Spleen (tissue), 11 donors: ENCODE measurements at regions not wholly inside any gene's neighbourhood (a gene's known extent, or its start where the extent isn't known, plus 50 kb on each side); places are given as distances from the start of the nearest gene placed in this dataset.

ENCODE experiments used
- DNase-seq: peaks from one replicate; pipeline ENCODE4 v3.0.0-alpha.2; 2020
- H3K27ac ChIP-seq, 8 donors: fragments of 200-600 bp; sonication (generic) in 7 of 8; 1 replicate in 4 of 8; 2 replicates in 4 of 8; pipeline versions ENCODE4 v1.5.0 to v1.8.0; 2016 to 2021; ENCODE audit warnings: inconsistent platforms in 4 of 8, mild to moderate bottlenecking in 4 of 8, moderate library complexity in 1 of 8
- H3K27me3 ChIP-seq, 7 donors: fragments of 200-600 bp; sonication (generic) in 6 of 7; replicated peaks in 1 of 7; 1 replicate in 4 of 7; 2 replicates in 3 of 7; pipeline versions ENCODE4 v1.5.0 to v1.8.0; 2016 to 2021; ENCODE audit warnings: inconsistent platforms in 3 of 7, mild to moderate bottlenecking in 1 of 7
- H3K36me3 ChIP-seq, 6 donors: fragments of 200-600 bp; sonication (generic) in 5 of 6; 1 replicate in 4 of 6; 2 replicates in 2 of 6; pipeline versions ENCODE4 v1.5.0 to v1.8.0; 2016 to 2021; ENCODE audit warnings: inconsistent platforms in 2 of 6
- H3K4me1 ChIP-seq, 6 donors: fragments of 200-600 bp; sonication (generic) in 5 of 6; 1 replicate in 3 of 6; 2 replicates in 3 of 6; pipeline versions ENCODE4 v1.5.0 to v1.8.0; 2016 to 2021; ENCODE audit warnings: inconsistent platforms in 3 of 6
- H3K4me3 ChIP-seq, 8 donors: fragments of 200-600 bp; sonication (generic) in 7 of 8; 1 replicate in 4 of 8; 2 replicates in 4 of 8; pipeline versions ENCODE4 v1.5.0 to v1.8.0; 2016 to 2021; ENCODE audit warnings: inconsistent platforms in 4 of 8, mild to moderate bottlenecking in 4 of 8, moderate library complexity in 2 of 8
- H3K9me3 ChIP-seq, 8 donors: fragments of 200-600 bp; sonication (generic) in 7 of 8; 1 replicate in 4 of 8; 2 replicates in 4 of 8; pipeline versions ENCODE4 v1.5.0 to v1.8.0; 2016 to 2021; ENCODE audit warnings: inconsistent platforms in 4 of 8
- POLR2A ChIP-seq, 3 donors: fragments of 450-650 bp; IDR thresholded peaks; one replicate each; pipeline ENCODE4 v1.5.1; 2017; ENCODE audit warnings: antibody characterized with exemption in 3 of 3, mild to moderate bottlenecking in 1 of 3
- POLR2AphosphoS5 ChIP-seq, 3 donors: sonication (generic); formaldehyde crosslinking; IDR thresholded peaks; one replicate each; pipeline ENCODE4 v1.5.1; 2017; ENCODE audit warnings: antibody characterized with exemption in 3 of 3
- WGBS, 5 donors: extraction: QIAGEN DNeasy Blood & Tissue Kit in 3 of 5; methylation state at CpG; one replicate each; pipeline versions ENCODE4 v1.1.5 to v1.1.7; 2013 to 2018; 5-methylcytosine and 5-hydroxymethylcytosine counted together
- intact Hi-C: fragments of 100-400 bp; cut with DNase I; formaldehyde crosslinking; loops from one replicate; pipeline ENCODE4 v1.15.0; 2023; ENCODE audit warnings: low total_unique reads
- TF ChIP-seq, protein P1 (sequence below), 11 experiments: fragments of 200-600 bp in 7 of 11; fragments of 450-650 bp in 4 of 11; sonication (generic) in 4 of 11; IDR thresholded peaks in 8 of 11; conservative IDR thresholded peaks in 3 of 11; 1 replicate in 7 of 11; 2 replicates in 4 of 11; pipeline versions ENCODE4 v1.4.0 to v1.8.0; 2016 to 2021; ENCODE audit warnings: antibody characterized with exemption in 11 of 11, inconsistent platforms in 4 of 11, mild to moderate bottlenecking in 1 of 11
- donor health status: healthy with polysubstance abuse.
- donor health status: DM: no; HTN: no; CAD: no; lungs with moderate emphysema.
- donor health status: DM: no; HTN: no; CAD: no.
- donor health status: Bipolar disorder and iron deficiency.
- donor health status: healthy.
- donor health status: DM: no; HTN: no; CAD: no.
- donor health status: DM: yes; HTN: yes; CAD: no.

DNA sequence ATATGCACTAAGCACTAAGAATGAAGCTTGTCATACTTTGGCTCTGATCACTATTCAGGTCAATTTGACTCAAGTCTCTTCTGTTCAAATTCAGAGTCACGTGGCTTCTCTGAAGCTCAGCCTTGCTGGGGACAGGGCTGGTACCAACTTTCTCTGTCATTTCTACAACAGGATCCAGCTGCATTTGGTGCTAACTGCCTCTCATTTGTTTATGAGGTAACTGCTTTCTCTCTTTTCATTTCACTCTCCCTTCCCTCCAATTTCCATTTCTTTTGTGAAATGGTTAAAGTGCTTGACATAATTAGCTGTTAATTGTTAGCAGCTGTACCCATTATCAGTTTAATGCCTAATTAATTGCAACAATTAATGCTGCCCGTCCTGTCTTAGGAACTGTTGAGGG is 259.7 kb upstream of the PLET1 start:
- no peak for DNase-seq
- Histone ChIP-seq H3K4me3 (no peak overlapping the region), H3K9me3 (no peaks in the 10 kb centered on the region), H3K4me1 (peaks cover 0 to 26% (median 16%) of the 10 kb centered on the region in 6 donors), H3K36me3 (no peaks in the 10 kb centered on the region), H3K27me3 (no peaks in the 10 kb centered on the region), H3K27ac (no peak overlapping the region)
- intact Hi-C loops: no loop called here
- TF ChIP-seq, protein P1, sequence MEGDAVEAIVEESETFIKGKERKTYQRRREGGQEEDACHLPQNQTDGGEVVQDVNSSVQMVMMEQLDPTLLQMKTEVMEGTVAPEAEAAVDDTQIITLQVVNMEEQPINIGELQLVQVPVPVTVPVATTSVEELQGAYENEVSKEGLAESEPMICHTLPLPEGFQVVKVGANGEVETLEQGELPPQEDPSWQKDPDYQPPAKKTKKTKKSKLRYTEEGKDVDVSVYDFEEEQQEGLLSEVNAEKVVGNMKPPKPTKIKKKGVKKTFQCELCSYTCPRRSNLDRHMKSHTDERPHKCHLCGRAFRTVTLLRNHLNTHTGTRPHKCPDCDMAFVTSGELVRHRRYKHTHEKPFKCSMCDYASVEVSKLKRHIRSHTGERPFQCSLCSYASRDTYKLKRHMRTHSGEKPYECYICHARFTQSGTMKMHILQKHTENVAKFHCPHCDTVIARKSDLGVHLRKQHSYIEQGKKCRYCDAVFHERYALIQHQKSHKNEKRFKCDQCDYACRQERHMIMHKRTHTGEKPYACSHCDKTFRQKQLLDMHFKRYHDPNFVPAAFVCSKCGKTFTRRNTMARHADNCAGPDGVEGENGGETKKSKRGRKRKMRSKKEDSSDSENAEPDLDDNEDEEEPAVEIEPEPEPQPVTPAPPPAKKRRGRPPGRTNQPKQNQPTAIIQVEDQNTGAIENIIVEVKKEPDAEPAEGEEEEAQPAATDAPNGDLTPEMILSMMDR (IDR thresholded peaks at IDR 0.05 in 8 of 11, conservative IDR thresholded peaks at IDR 0.05 in 3 of 11): no peak
- no peak for TF ChIP-seq POLR2AphosphoS5 (IDR thresholded peaks at IDR 0.05)
- no peak for TF ChIP-seq POLR2A (IDR thresholded peaks at IDR 0.05)
- WGBS, 5 donors: 58 to 77% (median 64%) methylated on average over 2 of the region's 2 CpGs

DNA sequence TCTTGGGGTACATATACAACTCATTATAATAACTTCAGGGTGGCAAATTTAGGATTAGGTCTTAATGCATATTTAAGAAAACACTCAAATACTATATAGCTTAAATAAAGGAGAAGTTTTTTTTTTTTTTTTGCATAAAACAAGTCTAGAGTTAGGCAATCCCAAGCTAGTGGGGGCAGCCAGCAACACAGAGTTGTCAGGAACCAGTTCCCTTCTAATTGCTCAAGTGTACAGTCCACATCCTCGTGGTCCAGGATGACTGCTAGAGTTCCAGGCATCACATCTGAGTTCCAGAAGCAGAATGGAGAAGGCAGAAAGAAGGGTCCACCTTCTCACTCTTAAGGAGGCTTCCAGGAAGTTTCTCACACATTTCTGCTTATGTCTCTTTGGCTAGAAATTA is 261.9 kb upstream of the PLET1 start:
- intact Hi-C loops: no loop called here
- no peak overlapping the region for H3K4me3 ChIP-seq
- peaks cover 0 to 46% (median 21%) of the 10 kb centered on the region in 6 donors for H3K4me1 ChIP-seq
- no peaks in the 10 kb centered on the region for H3K9me3 ChIP-seq
- TF ChIP-seq POLR2AphosphoS5 (IDR thresholded peaks at IDR 0.05): peak in 1 of 3 donors; percentile 8
- no peak for TF ChIP-seq POLR2A (IDR thresholded peaks at IDR 0.05)
- TF ChIP-seq, protein P1 (IDR thresholded peaks at IDR 0.05 in 8 of 11, conservative IDR thresholded peaks at IDR 0.05 in 3 of 11): no peak
- no peaks in the 10 kb centered on the region for H3K36me3 ChIP-seq
- peak overlapping the region in 3 of 8 donors; percentile 67 to 82 (median 69) for H3K27ac ChIP-seq
- 19 to 54% (median 41%) methylated on average over 1 of the region's 1 CpG for WGBS, 5 donors
- no peak for DNase-seq
- H3K27me3 ChIP-seq: no peaks in the 10 kb centered on the region

DNA sequence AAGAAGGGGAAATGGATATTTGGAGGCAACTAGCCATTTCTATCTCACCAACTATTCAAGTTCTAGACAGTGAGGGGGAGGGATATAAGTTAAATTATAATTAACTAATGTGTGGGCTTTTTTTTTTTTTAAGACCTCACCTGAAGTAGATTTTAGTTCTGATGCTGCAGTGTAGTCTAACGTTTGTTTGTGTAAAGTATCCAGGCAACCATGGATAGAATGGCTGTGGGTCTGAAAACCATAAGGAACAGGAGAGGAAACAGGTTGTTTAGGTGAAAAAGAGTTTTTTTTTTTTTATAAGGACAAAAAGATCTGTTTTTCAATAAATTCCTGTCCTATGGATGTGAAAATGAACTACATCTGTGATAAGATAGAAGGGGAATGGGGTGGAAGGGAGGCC is 262.4 kb upstream of the PLET1 start:
- peaks cover 0 to 46% (median 21%) of the 10 kb centered on the region in 6 donors for H3K4me1 ChIP-seq

DNA sequence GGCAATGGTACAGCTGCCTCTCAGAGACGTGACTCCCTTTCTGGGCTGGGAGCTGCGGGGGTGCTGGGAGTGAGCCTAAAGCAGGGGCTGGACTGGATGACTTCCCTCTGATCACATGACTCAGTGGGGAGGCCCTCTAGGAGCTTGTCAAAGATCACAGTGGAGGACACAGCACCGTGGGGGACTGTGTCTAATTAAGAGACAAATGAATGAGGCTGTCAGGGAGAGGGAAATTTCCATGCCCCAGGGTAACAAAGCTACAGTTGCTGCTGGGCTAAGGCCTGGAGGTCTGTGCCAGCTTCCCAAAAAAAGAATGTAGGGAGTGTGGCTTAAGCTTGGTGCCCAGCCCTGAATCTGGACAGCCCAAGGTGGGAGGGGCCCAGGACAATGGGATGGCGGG is 262.8 kb upstream of the PLET1 start:
- TF ChIP-seq, protein P1 (IDR thresholded peaks at IDR 0.05 in 8 of 11, conservative IDR thresholded peaks at IDR 0.05 in 3 of 11): no peak
- TF ChIP-seq POLR2AphosphoS5 (IDR thresholded peaks at IDR 0.05): peak in 1 of 3 donors; percentile 15
- Histone ChIP-seq H3K9me3 (no peaks in the 10 kb centered on the region), H3K4me1 (peaks cover 0 to 46% (median 21%) of the 10 kb centered on the region in 6 donors), H3K36me3 (no peaks in the 10 kb centered on the region), H3K27ac (peak overlapping the region in 5 of 8 donors; percentile 36 to 82 (median 67)), H3K4me3 (no peak overlapping the region), H3K27me3 (no peaks in the 10 kb centered on the region)
- intact Hi-C loops: no loop called here
- WGBS, 5 donors: 42 to 51% (median 46%) methylated on average over 4 of the region's 4 CpGs
- DNase-seq: no peak

More for the DNA sequence above, 262.4 kb upstream of the PLET1 start:
- intact Hi-C loops: no loop called here
- Histone ChIP-seq H3K27ac (peak overlapping the region in 3 of 8 donors; percentile 67 to 82 (median 69)), H3K36me3 (no peaks in the 10 kb centered on the region), H3K27me3 (no peaks in the 10 kb centered on the region), H3K9me3 (no peaks in the 10 kb centered on the region), H3K4me3 (no peak overlapping the region)
- DNase-seq: no peak
- WGBS, 5 donors: 26 to 43% (median 37%) methylated on average over 1 of the region's 1 CpG
- TF ChIP-seq, protein P1 (IDR thresholded peaks at IDR 0.05 in 8 of 11, conservative IDR thresholded peaks at IDR 0.05 in 3 of 11): no peak
- no peak for TF ChIP-seq POLR2A (IDR thresholded peaks at IDR 0.05)
- no peak for TF ChIP-seq POLR2AphosphoS5 (IDR thresholded peaks at IDR 0.05)
